ENCODE measurements at regions not wholly inside any gene's neighbourhood (a gene's known extent, or its start where the extent isn't known, plus 50 kb on each side); places are given as distances from the start of the nearest gene placed in this dataset.

GRCh38 chr12:97022536-97023230 is 115.6 kb downstream of the NEDD1 start:
- TF ChIP-seq CTCF (IDR thresholded peaks at IDR 0.05) (no peak), POLR2A (IDR thresholded peaks at IDR 0.05) (no peak)

All from body of pancreas (tissue), 4 donors.